CD4-positive, alpha-beta T cell (primary cell): ENCODE measurements at regions not wholly inside any gene's neighbourhood (a gene's known extent, or its start where the extent isn't known, plus 50 kb on each side); places are given as distances from the start of the nearest gene placed in this dataset.

Experiments used
- ATAC-seq: fragments of 200-7000 bp; cut with Tn5 transposase; one replicate; pipeline ENCODE4 v1.10.0; 2022; ENCODE audit warnings: mild to moderate bottlenecking; ENCODE audit not compliant: poor library complexity
- CTCF ChIA-PET: fragments of 350-600 bp; sonication (Branson Sonifier 250); formaldehyde crosslinking; loops from one replicate; lab custom pipeline; 2021; ENCODE audit warnings: antibody characterized with exemption, inconsistent platforms; lab: Charles Lee
- POLR2A ChIA-PET: fragments of 350-600 bp; sonication (Branson Sonifier 250); formaldehyde crosslinking; loops from one replicate; lab custom pipeline; 2021; ENCODE audit warnings: antibody characterized with exemption, inconsistent platforms; lab: Charles Lee
- DNase-seq, 14 experiments: peaks; one replicate each; pipeline ENCODE4 v3.0.0-alpha.2; 2013 to 2020; ENCODE audit warnings: mixed read lengths in 2 of 14
- H3K27ac ChIP-seq, 2 donors: one replicate each; pipeline versions ENCODE4 v1.5.1 to v1.7.0; 2013; ENCODE audit warnings: low read length in 2 of 2, low read depth in 1 of 2, mild to moderate bottlenecking in 1 of 2
- H3K27me3 ChIP-seq, 2 experiments: 1 replicate in 1 of 2; 2 replicates in 1 of 2; pipeline versions ENCODE4 v1.6.1 to v1.7.0; 2013; ENCODE audit warnings: low read length in 2 of 2, control low read depth in 1 of 2, mild to moderate bottlenecking in 1 of 2, moderate library complexity in 1 of 2; ENCODE audit not compliant: insufficient read depth in 2 of 2, control insufficient read depth in 1 of 2
- H3K36me3 ChIP-seq: one replicate; pipeline ENCODE4 v1.6.1; 2013; ENCODE audit warnings: low read length, control low read depth; ENCODE audit not compliant: insufficient read depth
- H3K4me1 ChIP-seq: one replicate; pipeline ENCODE4 v1.6.1; 2013; ENCODE audit warnings: low read length, control low read depth; ENCODE audit not compliant: insufficient read depth
- H3K4me3 ChIP-seq: one replicate; pipeline ENCODE4 v1.5.1; 2013; ENCODE audit warnings: mild to moderate bottlenecking, low read length, moderate library complexity
- H3K9me3 ChIP-seq, 2 experiments: 1 replicate in 1 of 2; 2 replicates in 1 of 2; pipeline versions ENCODE4 v1.6.1 to v1.7.0; 2013; ENCODE audit warnings: low read length in 2 of 2, mild to moderate bottlenecking in 2 of 2, control low read depth in 1 of 2, moderate library complexity in 1 of 2; ENCODE audit not compliant: control insufficient read depth in 1 of 2, insufficient read depth in 1 of 2
- H3K27ac Mint-ChIP-seq: one replicate; pipeline ENCODE4 v1.8.0; 2020; ENCODE audit warnings: mixed read lengths
- H3K27me3 Mint-ChIP-seq: one replicate; pipeline ENCODE4 v1.8.0; 2021; ENCODE audit warnings: mixed read lengths
- H3K36me3 Mint-ChIP-seq: one replicate; pipeline ENCODE4 v1.8.0; 2021; ENCODE audit warnings: low read depth, mixed read lengths
- H3K4me1 Mint-ChIP-seq: one replicate; pipeline ENCODE4 v1.8.0; 2021; ENCODE audit warnings: low read depth, mixed read lengths
- H3K4me3 Mint-ChIP-seq: one replicate; pipeline ENCODE4 v1.8.0; 2020; ENCODE audit warnings: mild to moderate bottlenecking, mixed read lengths
- H3K9me3 Mint-ChIP-seq: one replicate; pipeline ENCODE4 v1.8.0; 2020; ENCODE audit warnings: mixed read lengths
- CTCF ChIP-seq: fragments of 200-600 bp; IDR thresholded peaks from one replicate; pipeline ENCODE4 v1.8.0; 2022; ENCODE audit warnings: antibody characterized with exemption, mild to moderate bottlenecking
- intact Hi-C, 2 experiments: fragments of 100-400 bp; cut with DNase I in 1 of 2; cut with micrococcal nuclease in 1 of 2; formaldehyde crosslinking; loops; one replicate each; pipeline versions ENCODE4 v1.15.1 to v1.9.0; 2023 to 2025; cut with DNase I, micrococcal nuclease

DNA sequence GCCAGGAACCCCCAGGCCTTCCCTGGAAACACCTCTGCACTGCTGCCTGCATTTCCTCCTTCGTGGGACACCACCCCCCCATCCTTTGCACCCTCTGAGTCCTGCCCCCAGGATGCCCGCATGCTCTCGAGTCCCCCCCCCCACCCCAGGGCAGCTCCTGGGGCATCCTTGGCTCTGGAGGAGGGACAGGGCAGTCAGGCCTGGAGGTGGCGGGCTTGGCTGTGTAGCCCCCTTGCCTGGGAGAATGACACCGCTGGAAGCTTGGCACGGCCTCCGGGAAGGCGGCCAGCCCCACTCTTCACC is 98.9 kb upstream of the GSE1 start:
- POLR2A ChIA-PET: no interaction called here
- ATAC-seq (no peak), DNase-seq (no peak)
- Mint-ChIP-seq H3K9me3 (no peaks in the 10 kb centered on the region), H3K36me3 (no peaks in the 10 kb centered on the region), H3K27ac (no peak overlapping the region), H3K27me3 (no peaks in the 10 kb centered on the region), H3K4me1 (no peaks in the 10 kb centered on the region), H3K4me3 (no peak overlapping the region)
- intact Hi-C loops: no loop called here
- no peaks in the 10 kb centered on the region for H3K9me3 ChIP-seq
- H3K36me3 ChIP-seq: no peaks in the 10 kb centered on the region
- CTCF ChIA-PET: no interaction called here
- H3K27ac ChIP-seq: no peak overlapping the region
- no peaks in the 10 kb centered on the region for H3K27me3 ChIP-seq
- TF ChIP-seq CTCF: no peak
- no peak overlapping the region for H3K4me3 ChIP-seq
- peaks cover 3% of the 10 kb centered on the region for H3K4me1 ChIP-seq

- H3K9me3 ChIP-seq: no peaks in the 10 kb centered on the region
- no peak for TF ChIP-seq CTCF
- ChIA-PET POLR2A (no interaction called here), CTCF (no interaction called here)
- Mint-ChIP-seq H3K9me3 (no peaks in the 10 kb centered on the region), H3K4me1 (no peaks in the 10 kb centered on the region), H3K27ac (no peak overlapping the region), H3K36me3 (no peaks in the 10 kb centered on the region), H3K27me3 (no peaks in the 10 kb centered on the region), H3K4me3 (no peak overlapping the region)
- no peaks in the 10 kb centered on the region for H3K36me3 ChIP-seq
- no peaks in the 10 kb centered on the region for H3K27me3 ChIP-seq
- DNase-seq (no peak), ATAC-seq (no peak)
- H3K4me3 ChIP-seq: no peak overlapping the region
- no peak overlapping the region for H3K27ac ChIP-seq
- H3K4me1 ChIP-seq: peaks cover 3% of the 10 kb centered on the region
- intact Hi-C loops: no loop called here
Observed at GRCh38 chr16:85514598-85515318, 98.4 kb upstream of the GSE1 start.

DNA sequence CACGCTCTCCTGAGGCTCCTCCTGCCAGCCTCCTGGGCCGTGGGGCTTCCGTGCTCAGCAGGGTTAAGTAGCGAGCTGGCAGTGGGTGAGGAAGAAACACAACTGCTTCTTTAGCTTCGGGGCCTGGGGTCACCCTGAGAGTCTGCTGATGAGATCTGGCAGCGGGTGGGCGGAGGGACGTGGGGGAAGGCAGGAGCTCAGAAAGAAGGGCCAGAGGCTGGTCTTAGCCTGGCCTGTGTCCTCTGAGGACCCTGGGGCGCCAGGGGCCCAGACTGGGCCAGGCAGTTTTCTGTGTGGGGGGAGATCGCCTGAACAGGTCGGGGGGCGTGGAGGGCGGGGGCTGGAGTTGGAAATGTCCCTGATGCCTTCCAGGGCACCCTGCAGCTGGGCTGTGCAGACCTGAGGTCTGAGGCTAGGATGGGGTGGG is 97.8 kb upstream of the GSE1 start:
- H3K27ac Mint-ChIP-seq: no peak overlapping the region
- Histone ChIP-seq H3K4me1 (peaks cover 3% of the 10 kb centered on the region), H3K9me3 (no peaks in the 10 kb centered on the region), H3K36me3 (no peaks in the 10 kb centered on the region), H3K27me3 (no peaks in the 10 kb centered on the region), H3K27ac (no peak overlapping the region), H3K4me3 (no peak overlapping the region)
- no peak for ATAC-seq
- H3K9me3 Mint-ChIP-seq: no peaks in the 10 kb centered on the region
- TF ChIP-seq CTCF: no peak
- ChIA-PET POLR2A (no interaction called here), CTCF (no interaction called here)
- H3K27me3 Mint-ChIP-seq: no peaks in the 10 kb centered on the region
- no peaks in the 10 kb centered on the region for H3K36me3 Mint-ChIP-seq
- no peak overlapping the region for H3K4me3 Mint-ChIP-seq
- no peaks in the 10 kb centered on the region for H3K4me1 Mint-ChIP-seq
- DNase-seq: no peak
- intact Hi-C loops: no loop called here
